Endothelial cell of umbilical vein (primary cell): ENCODE measurements at regions not wholly inside any gene's neighbourhood (a gene's known extent, or its start where the extent isn't known, plus 50 kb on each side); places are given as distances from the start of the nearest gene placed in this dataset.

Experiments
- EZH2 ChIP-seq: IDR thresholded peaks from 2 replicates; pipeline ENCODE4 v1.6.1; 2012; ENCODE audit warnings: borderline replicate concordance, low read depth, mild to moderate bottlenecking, moderate library complexity, low read length, inconsistent platforms; ENCODE audit not compliant: severe bottlenecking
- JUN ChIP-seq: IDR thresholded peaks from 2 replicates; pipeline ENCODE4 v1.6.1; 2011; ENCODE audit warnings: borderline replicate concordance, low read depth; ENCODE audit not compliant: insufficient read length, insufficient read depth
- POLR2A ChIP-seq: IDR thresholded peaks from 2 replicates; pipeline ENCODE4 v1.6.1; 2012; ENCODE audit warnings: low read depth, mild to moderate bottlenecking, control low read depth, low read length
- TF ChIP-seq, protein P1 (sequence below): IDR thresholded peaks from 2 replicates; pipeline ENCODE4 v1.6.1; 2011; ENCODE audit not compliant: insufficient read depth, insufficient read length
- TF ChIP-seq, protein P2 (sequence below), 2 donors: IDR thresholded peaks; 1 replicate in 1 of 2; 2 replicates in 1 of 2; pipeline ENCODE4 v1.5.1; 2011; ENCODE audit warnings: low read length in 2 of 2, mild to moderate bottlenecking in 2 of 2, moderate library complexity in 2 of 2, control low read depth in 1 of 2, inconsistent platforms in 1 of 2, low read depth in 1 of 2; ENCODE audit not compliant: insufficient read depth in 1 of 2; ENCODE audit errors: extremely low read depth in 1 of 2

DNA sequence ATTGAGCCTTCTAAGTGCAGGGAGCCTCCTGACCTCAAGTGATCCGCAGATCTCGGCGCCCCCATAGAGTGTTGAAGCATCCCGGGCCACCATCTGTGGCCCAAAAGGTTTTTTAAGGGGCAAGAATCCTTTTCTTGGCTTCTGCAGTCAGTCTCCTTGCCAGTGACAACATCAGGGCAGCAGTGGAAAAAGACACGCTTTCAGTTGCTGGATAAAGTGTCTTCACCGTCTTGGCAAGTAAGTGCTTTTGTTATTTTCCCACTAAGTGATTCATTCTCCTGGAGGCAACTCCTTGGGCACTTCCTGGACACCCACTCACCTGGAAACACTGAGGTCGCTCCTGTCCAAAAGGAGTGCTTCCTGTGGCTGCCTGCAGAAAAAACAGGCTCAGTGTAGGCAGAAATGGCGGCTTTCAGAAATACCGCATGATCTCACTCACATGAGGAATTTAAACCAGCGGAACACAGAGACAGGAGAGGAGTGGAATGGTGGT is 71.7 kb upstream of the ABHD2 start:
- TF ChIP-seq POLR2A (no peak), JUN (no peak), EZH2 (no peak)
- TF ChIP-seq, protein P1, sequence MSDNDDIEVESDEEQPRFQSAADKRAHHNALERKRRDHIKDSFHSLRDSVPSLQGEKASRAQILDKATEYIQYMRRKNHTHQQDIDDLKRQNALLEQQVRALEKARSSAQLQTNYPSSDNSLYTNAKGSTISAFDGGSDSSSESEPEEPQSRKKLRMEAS = no peak
- TF ChIP-seq, protein P2, sequence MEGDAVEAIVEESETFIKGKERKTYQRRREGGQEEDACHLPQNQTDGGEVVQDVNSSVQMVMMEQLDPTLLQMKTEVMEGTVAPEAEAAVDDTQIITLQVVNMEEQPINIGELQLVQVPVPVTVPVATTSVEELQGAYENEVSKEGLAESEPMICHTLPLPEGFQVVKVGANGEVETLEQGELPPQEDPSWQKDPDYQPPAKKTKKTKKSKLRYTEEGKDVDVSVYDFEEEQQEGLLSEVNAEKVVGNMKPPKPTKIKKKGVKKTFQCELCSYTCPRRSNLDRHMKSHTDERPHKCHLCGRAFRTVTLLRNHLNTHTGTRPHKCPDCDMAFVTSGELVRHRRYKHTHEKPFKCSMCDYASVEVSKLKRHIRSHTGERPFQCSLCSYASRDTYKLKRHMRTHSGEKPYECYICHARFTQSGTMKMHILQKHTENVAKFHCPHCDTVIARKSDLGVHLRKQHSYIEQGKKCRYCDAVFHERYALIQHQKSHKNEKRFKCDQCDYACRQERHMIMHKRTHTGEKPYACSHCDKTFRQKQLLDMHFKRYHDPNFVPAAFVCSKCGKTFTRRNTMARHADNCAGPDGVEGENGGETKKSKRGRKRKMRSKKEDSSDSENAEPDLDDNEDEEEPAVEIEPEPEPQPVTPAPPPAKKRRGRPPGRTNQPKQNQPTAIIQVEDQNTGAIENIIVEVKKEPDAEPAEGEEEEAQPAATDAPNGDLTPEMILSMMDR (IDR thresholded peaks at IDR 0.05; ENCODE audit: extremely low read depth in 1 of 2, insufficient read depth in 1 of 2, low read depth in 1 of 2, low read length in 2 of 2) = no peak
